Psoas muscle (tissue), 7 donors: ENCODE measurements at regions not wholly inside any gene's neighbourhood (a gene's known extent, or its start where the extent isn't known, plus 50 kb on each side); places are given as distances from the start of the nearest gene placed in this dataset.

ENCODE experiments used
- ATAC-seq, 4 donors: fragments of 200-7000 bp; cut with Tn5 transposase; one replicate each; pipeline ENCODE4 v1.9.1; 2020; ENCODE audit warnings: moderate library complexity in 3 of 4, mild to moderate bottlenecking in 2 of 4
- DNase-seq, 2 donors: peaks; one replicate each; pipeline ENCODE4 v3.0.0-alpha.2; 2020
- H3K27ac ChIP-seq: fragments of 200-600 bp; one replicate; pipeline ENCODE4 v1.8.0; 2022
- H3K27me3 ChIP-seq, 3 donors: fragments of 200-600 bp in 1 of 3; one replicate each; pipeline versions ENCODE4 v1.6.1 to v1.8.0; 2013 to 2022; ENCODE audit warnings: low read length in 2 of 3, mild to moderate bottlenecking in 2 of 3, moderate library complexity in 1 of 3; ENCODE audit not compliant: insufficient read depth in 3 of 3
- H3K36me3 ChIP-seq, 2 donors: fragments of 200-600 bp in 1 of 2; one replicate each; pipeline versions ENCODE4 v1.6.1 to v1.8.0; 2013 to 2022; ENCODE audit warnings: low read depth in 1 of 2, mild to moderate bottlenecking in 1 of 2, moderate library complexity in 1 of 2; ENCODE audit not compliant: insufficient read depth in 1 of 2
- H3K4me1 ChIP-seq: fragments of 200-600 bp; one replicate; pipeline ENCODE4 v1.8.0; 2022
- H3K4me3 ChIP-seq: fragments of 200-600 bp; one replicate; pipeline ENCODE4 v1.8.0; 2022; ENCODE audit warnings: mild to moderate bottlenecking
- H3K9me3 ChIP-seq: fragments of 200-600 bp; one replicate; pipeline ENCODE4 v1.8.0; 2022
- WGBS, 3 donors: extraction: QIAGEN DNeasy Blood & Tissue Kit; methylation state at CpG; one replicate each; pipeline versions ENCODE4 v1.1.6 to v1.1.7; 2013; 5-methylcytosine and 5-hydroxymethylcytosine counted together
- intact Hi-C, 2 donors: fragments of 100-400 bp; cut with DNase I; formaldehyde crosslinking; loops; one replicate each; pipeline versions ENCODE4 v1.11.0 to v1.14.2; 2022
- TF ChIP-seq, protein P1 (sequence below): fragments of 200-600 bp; IDR thresholded peaks from one replicate; pipeline ENCODE4 v1.8.0; 2022; ENCODE audit warnings: antibody characterized with exemption
- donor health status: healthy with polysubstance abuse.
- donor health status: DM: no; HTN: no; CAD: no; lungs with moderate emphysema.
- donor health status: Bipolar disorder and iron deficiency.
- donor health status: healthy.
- donor health status: DM: yes; HTN: yes; CAD: no.
- donor health status: DM: no; HTN: no; CAD: no.
- donor health status: DM: yes; HTN: yes; CAD: no.

DNA sequence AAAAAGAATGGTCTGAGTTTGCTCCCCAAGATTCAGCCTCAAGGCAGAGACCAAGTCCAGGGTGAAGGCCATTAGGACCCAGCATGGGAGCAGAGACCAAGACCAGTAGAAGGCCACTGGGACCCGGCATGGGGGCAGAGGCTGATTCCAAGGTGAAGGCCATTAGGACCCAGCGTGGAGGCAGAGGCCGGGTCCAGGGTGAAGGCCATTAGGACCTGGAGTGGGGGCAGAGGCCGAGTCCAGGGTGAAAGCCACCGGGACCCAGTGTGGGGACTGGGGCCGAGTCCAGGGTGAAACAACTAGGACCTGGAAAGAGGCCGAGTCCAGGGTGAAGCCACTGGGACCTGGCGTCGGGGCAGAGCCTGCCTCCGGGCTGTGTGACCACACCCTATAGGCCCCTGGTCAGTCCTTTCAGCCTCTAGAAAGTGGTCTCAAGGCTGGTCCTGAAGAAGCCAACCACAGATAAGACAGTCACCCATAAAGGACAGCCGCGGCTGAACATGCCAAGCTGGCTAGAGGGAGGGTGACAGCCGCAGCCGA is 113.8 kb upstream of the SALL3 start:
- H3K9me3 ChIP-seq = no peaks in the 10 kb centered on the region
- H3K4me3 ChIP-seq = no peak overlapping the region
- H3K36me3 ChIP-seq = no peaks in the 10 kb centered on the region
- H3K27ac ChIP-seq = no peak overlapping the region
- TF ChIP-seq, protein P1, sequence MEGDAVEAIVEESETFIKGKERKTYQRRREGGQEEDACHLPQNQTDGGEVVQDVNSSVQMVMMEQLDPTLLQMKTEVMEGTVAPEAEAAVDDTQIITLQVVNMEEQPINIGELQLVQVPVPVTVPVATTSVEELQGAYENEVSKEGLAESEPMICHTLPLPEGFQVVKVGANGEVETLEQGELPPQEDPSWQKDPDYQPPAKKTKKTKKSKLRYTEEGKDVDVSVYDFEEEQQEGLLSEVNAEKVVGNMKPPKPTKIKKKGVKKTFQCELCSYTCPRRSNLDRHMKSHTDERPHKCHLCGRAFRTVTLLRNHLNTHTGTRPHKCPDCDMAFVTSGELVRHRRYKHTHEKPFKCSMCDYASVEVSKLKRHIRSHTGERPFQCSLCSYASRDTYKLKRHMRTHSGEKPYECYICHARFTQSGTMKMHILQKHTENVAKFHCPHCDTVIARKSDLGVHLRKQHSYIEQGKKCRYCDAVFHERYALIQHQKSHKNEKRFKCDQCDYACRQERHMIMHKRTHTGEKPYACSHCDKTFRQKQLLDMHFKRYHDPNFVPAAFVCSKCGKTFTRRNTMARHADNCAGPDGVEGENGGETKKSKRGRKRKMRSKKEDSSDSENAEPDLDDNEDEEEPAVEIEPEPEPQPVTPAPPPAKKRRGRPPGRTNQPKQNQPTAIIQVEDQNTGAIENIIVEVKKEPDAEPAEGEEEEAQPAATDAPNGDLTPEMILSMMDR = no peak
- ATAC-seq = no peak
- H3K27me3 ChIP-seq = peaks cover 0 to 15% (median 0%) of the 10 kb centered on the region in 3 donors
- WGBS, 3 donors = 84 to 92% (median 89%) methylated on average over 14 of the region's 14 CpGs
- no peak for DNase-seq
- H3K4me1 ChIP-seq = no peaks in the 10 kb centered on the region
- intact Hi-C loops = no loop called here

DNA sequence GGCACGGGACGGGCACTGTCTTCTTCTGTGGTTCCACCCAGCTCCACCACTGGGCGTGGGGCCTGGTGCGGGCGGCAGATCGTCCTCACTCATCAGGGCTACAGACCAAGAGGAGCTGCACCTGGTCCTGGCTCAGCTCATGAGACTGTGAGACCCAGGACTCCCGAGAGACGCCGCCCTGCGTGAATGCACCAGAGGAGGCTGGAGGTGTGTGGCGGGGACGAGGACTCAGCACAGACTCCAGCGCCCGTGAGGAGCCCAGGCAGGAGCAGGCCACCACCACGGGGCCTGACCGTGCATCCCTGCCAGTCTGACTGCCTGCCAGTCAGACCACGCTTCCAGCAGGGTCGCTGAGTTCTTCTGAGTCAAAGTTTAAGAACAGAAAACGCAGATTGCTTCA is 112.5 kb upstream of the SALL3 start:
- no peak overlapping the region for H3K27ac ChIP-seq
- H3K36me3 ChIP-seq = no peaks in the 10 kb centered on the region
- TF ChIP-seq, protein P1 = no peak
- no peak overlapping the region for H3K4me3 ChIP-seq
- H3K27me3 ChIP-seq = peaks cover 0 to 7% (median 0%) of the 10 kb centered on the region in 3 donors
- 81 to 86% (median 83%) methylated on average over 17 to 19 of the region's 19 CpGs for whole genome bisulfite sequencing, 3 donors
- no peaks in the 10 kb centered on the region for H3K9me3 ChIP-seq
- no peaks in the 10 kb centered on the region for H3K4me1 ChIP-seq
- no peak for ATAC-seq
- intact Hi-C loops = no loop called here
- DNase-seq = no peak

DNA sequence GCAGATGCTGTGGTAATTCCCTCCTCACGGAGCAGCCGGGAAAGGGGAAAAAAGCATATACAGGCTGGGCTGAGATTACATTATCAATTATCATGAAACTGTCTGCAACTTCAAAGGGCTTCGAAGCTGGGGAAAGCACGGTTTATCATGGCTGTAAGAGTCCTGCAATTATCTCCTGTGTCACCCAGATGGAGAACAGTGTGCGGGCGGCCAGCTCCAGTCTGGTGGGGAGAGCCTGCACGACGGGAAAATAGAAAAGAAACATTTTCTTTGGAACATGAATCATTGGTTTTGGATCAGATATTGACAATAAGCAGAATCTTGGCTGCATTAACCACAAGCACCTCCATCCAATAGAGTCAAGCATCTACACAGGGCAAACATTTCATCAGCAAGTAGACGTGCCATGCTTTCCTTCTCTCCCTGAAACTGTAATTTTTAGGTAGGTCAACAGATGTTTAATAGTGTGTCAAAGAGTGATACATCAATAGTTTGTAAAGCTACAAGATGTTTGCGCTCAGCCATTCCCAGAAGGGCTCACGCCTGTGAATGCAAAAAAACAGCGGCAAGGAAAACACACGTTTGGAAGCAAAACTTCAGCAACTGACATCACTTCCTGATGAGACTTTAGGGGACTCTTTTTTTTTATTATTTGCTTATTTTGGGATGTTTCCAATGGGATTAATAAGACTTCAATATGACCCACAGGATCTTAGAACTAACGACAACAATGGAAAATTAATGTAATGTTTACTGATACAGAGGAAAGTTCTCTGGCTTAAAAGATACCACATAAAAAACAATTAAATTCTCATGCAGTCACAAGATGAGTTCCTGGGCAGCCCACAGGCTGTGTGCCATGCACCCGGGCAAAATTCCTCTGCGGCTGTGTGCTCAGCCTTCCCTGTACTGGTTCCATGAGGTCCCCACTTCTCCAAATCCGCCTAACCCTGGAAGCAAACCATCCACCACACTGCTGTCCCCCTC is 111.0 kb upstream of the SALL3 start:
- DNase-seq (no peak), ATAC-seq (no peak)
- no peaks in the 10 kb centered on the region for H3K36me3 ChIP-seq
- H3K9me3 ChIP-seq = no peaks in the 10 kb centered on the region
- H3K27ac ChIP-seq = no peak overlapping the region
- no peak overlapping the region for H3K4me3 ChIP-seq
- peaks cover 0 to 7% (median 0%) of the 10 kb centered on the region in 3 donors for H3K27me3 ChIP-seq
- H3K4me1 ChIP-seq = no peaks in the 10 kb centered on the region
- 59 to 66% (median 60%) methylated on average over 17 of the region's 17 CpGs for WGBS, 3 donors
- TF ChIP-seq, protein P1 = no peak
- intact Hi-C loops = no loop called here

DNA sequence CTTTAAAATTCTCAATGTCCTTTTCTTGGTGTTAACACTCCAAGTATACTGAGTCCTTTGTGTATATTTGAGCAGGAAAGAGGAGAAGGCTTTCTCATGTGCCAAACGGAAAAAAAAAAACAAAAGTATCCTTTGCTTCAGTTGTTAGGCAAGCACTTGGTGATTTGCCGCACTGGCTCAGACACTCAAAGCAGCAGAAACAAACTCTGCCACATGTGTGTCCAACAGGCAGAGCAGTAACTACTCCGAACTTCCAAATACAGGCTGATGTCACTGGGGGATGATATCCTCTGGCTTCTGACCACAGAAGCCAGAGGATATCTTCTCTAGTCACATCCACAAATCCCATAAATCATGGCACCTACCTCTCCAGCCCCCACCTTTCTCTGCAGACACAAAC is 108.0 kb upstream of the SALL3 start:
- Histone ChIP-seq H3K9me3 (no peaks in the 10 kb centered on the region), H3K36me3 (no peaks in the 10 kb centered on the region), H3K4me3 (no peak overlapping the region), H3K27ac (no peak overlapping the region), H3K4me1 (no peaks in the 10 kb centered on the region), H3K27me3 (peaks cover 0 to 3% (median 0%) of the 10 kb centered on the region in 3 donors)
- no peak for ATAC-seq
- 15 to 32% (median 30%) methylated on average over 3 of the region's 3 CpGs for WGBS, 3 donors
- intact Hi-C loops = no loop called here
- TF ChIP-seq, protein P1 = no peak
- DNase-seq = no peak
